GM23248 (cell line): ENCODE measurements at regions not wholly inside any gene's neighbourhood (a gene's known extent, or its start where the extent isn't known, plus 50 kb on each side); places are given as distances from the start of the nearest gene placed in this dataset.

Experiments
- DNase-seq: peaks from one replicate; pipeline ENCODE4 v3.0.0-alpha.2; 2015
- H2AFZ ChIP-seq: fragments of 200-600 bp; sonication (generic); 2 replicates; pipeline ENCODE4 v1.6.1; 2016; ENCODE audit warnings: antibody characterized with exemption
- H3F3A ChIP-seq: fragments of 200-600 bp; sonication (generic); 2 replicates; pipeline ENCODE4 v1.6.1; 2016; ENCODE audit warnings: mild to moderate bottlenecking, antibody characterized with exemption, mixed run types; ENCODE audit not compliant: insufficient read depth
- H3K27ac ChIP-seq: fragments of 200-600 bp; sonication (generic); 2 replicates; pipeline ENCODE4 v1.5.1; 2016; ENCODE audit warnings: mild to moderate bottlenecking
- H3K27me3 ChIP-seq: fragments of 200-600 bp; sonication (generic); replicated peaks from 2 replicates; pipeline ENCODE4 v1.6.1; 2016; ENCODE audit warnings: mild to moderate bottlenecking; ENCODE audit not compliant: insufficient read depth
- H3K36me3 ChIP-seq: fragments of 200-600 bp; sonication (generic); 2 replicates; pipeline ENCODE4 v1.6.1; 2016; ENCODE audit warnings: low read depth, mild to moderate bottlenecking
- H3K4me1 ChIP-seq: fragments of 200-600 bp; sonication (generic); 2 replicates; pipeline ENCODE4 v1.6.1; 2016; ENCODE audit warnings: mild to moderate bottlenecking; ENCODE audit not compliant: insufficient read depth
- H3K4me2 ChIP-seq: fragments of 200-600 bp; sonication (generic); one replicate; pipeline ENCODE4 v1.6.1; 2016; ENCODE audit warnings: mild to moderate bottlenecking; ENCODE audit not compliant: unreplicated experiment
- H3K4me3 ChIP-seq: fragments of 200-600 bp; sonication (generic); 2 replicates; pipeline ENCODE4 v1.5.1; 2016; ENCODE audit warnings: mild to moderate bottlenecking
- H3K79me2 ChIP-seq: fragments of 200-600 bp; sonication (generic); 2 replicates; pipeline ENCODE4 v1.6.1; 2016; ENCODE audit warnings: mild to moderate bottlenecking; ENCODE audit not compliant: insufficient read depth
- H3K9ac ChIP-seq: fragments of 200-600 bp; sonication (generic); 2 replicates; pipeline ENCODE4 v1.6.1; 2016; ENCODE audit warnings: mild to moderate bottlenecking
- H3K9me2 ChIP-seq: fragments of 200-600 bp; sonication (generic); 2 replicates; pipeline ENCODE4 v1.6.1; 2016; ENCODE audit warnings: mixed run types, mild to moderate bottlenecking, moderate library complexity; ENCODE audit not compliant: insufficient read depth
- H3K9me3 ChIP-seq: fragments of 200-600 bp; sonication (generic); one replicate; pipeline ENCODE4 v1.6.1; 2017; ENCODE audit warnings: low read depth
- H4K20me1 ChIP-seq: fragments of 200-600 bp; sonication (generic); 2 replicates; pipeline ENCODE4 v1.6.0; 2016; ENCODE audit not compliant: insufficient read depth
- EZH2 ChIP-seq: fragments of 200-600 bp; sonication (generic); IDR thresholded peaks from 2 replicates; pipeline ENCODE4 v1.6.1; 2018; ENCODE audit warnings: antibody characterized with exemption, mild to moderate bottlenecking; ENCODE audit not compliant: insufficient read depth, poor library complexity, severe bottlenecking
- EZH2phosphoT487 ChIP-seq: fragments of 200-600 bp; sonication (generic); IDR thresholded peaks from 2 replicates; pipeline ENCODE4 v1.6.1; 2018; ENCODE audit warnings: antibody characterized with exemption, moderate library complexity, mild to moderate bottlenecking, low read depth; ENCODE audit not compliant: insufficient read depth
- WGBS, 2 experiments: methylation state at CpG; one replicate each; pipeline ENCODE4 v1.1.6; 2015 to 2017; ENCODE audit warnings: low lambda C conversion rate in 2 of 2, low coverage in 1 of 2; ENCODE audit errors: missing lambda C conversion rate in 2 of 2; 5-methylcytosine and 5-hydroxymethylcytosine counted together
- in situ Hi-C: fragments of 300-500 bp; cut with MboI; formaldehyde crosslinking; loops from 2 replicates; pipeline ENCODE4 v1.15.0; 2020

GRCh38 chr10:64444163-64444562 lies 923.0 kb downstream of the REEP3 start:
- Histone ChIP-seq H3K9ac (no peak overlapping the region), H3K4me3 (no peak overlapping the region), H3K4me2 (no peak overlapping the region), H3K27ac (no peak overlapping the region), H4K20me1 (no peaks in the 10 kb centered on the region), H3K9me3 (no peaks in the 10 kb centered on the region), H3K36me3 (no peaks in the 10 kb centered on the region), H3F3A (no peaks in the 10 kb centered on the region), H3K4me1 (no peaks in the 10 kb centered on the region), H3K79me2 (no peaks in the 10 kb centered on the region), H2AFZ (no peak overlapping the region), H3K9me2 (no peaks in the 10 kb centered on the region), H3K27me3 (no peaks in the 10 kb centered on the region)
- in situ Hi-C loops, result no loop called here
- TF ChIP-seq EZH2phosphoT487, result no peak
- TF ChIP-seq EZH2, result no peak
- no peak for DNase-seq

- H4K20me1 ChIP-seq, result no peaks in the 10 kb centered on the region
- no peak overlapping the region for H3K4me3 ChIP-seq
- 29 to 31% methylated on average over 2 of the region's 2 CpGs for WGBS, 2 experiments
- no peak for DNase-seq
- TF ChIP-seq EZH2 (no peak), EZH2phosphoT487 (no peak)
- no peaks in the 10 kb centered on the region for H3K4me1 ChIP-seq
- H2AFZ ChIP-seq, result no peak overlapping the region
- H3K27me3 ChIP-seq, result no peaks in the 10 kb centered on the region
- H3F3A ChIP-seq, result no peaks in the 10 kb centered on the region
- no peaks in the 10 kb centered on the region for H3K9me2 ChIP-seq
- no peak overlapping the region for H3K4me2 ChIP-seq
- no peaks in the 10 kb centered on the region for H3K79me2 ChIP-seq
- H3K9ac ChIP-seq, result no peak overlapping the region
- in situ Hi-C loops, result no loop called here
- H3K9me3 ChIP-seq, result no peaks in the 10 kb centered on the region
- H3K27ac ChIP-seq, result no peak overlapping the region
- no peaks in the 10 kb centered on the region for H3K36me3 ChIP-seq
Observed at GRCh38 chr10:64444564-64444963, 923.4 kb downstream of the REEP3 start.

- Histone ChIP-seq H3K36me3 (no peaks in the 10 kb centered on the region), H3K4me2 (no peak overlapping the region), H3K27me3 (no peaks in the 10 kb centered on the region), H3K27ac (no peak overlapping the region), H3K79me2 (no peaks in the 10 kb centered on the region), H3F3A (no peaks in the 10 kb centered on the region), H2AFZ (no peak overlapping the region), H3K9me2 (no peaks in the 10 kb centered on the region), H3K4me3 (no peak overlapping the region), H3K9ac (no peak overlapping the region), H4K20me1 (no peaks in the 10 kb centered on the region), H3K4me1 (no peaks in the 10 kb centered on the region), H3K9me3 (no peaks in the 10 kb centered on the region)
- in situ Hi-C loops, result no loop called here
- DNase-seq, result no peak
- TF ChIP-seq EZH2phosphoT487 (no peak), EZH2 (no peak)
Observed at GRCh38 chr10:64449603-64450002, 928.4 kb downstream of the REEP3 start.

GRCh38 chr10:64450312-64450711 lies 929.1 kb downstream of the REEP3 start:
- no peaks in the 10 kb centered on the region for H3K79me2 ChIP-seq
- H3K4me3 ChIP-seq, result no peak overlapping the region
- no peak for DNase-seq

GRCh38 chr10:64454962-64455361 lies 933.8 kb downstream of the REEP3 start:
- H3K4me1 ChIP-seq, result no peaks in the 10 kb centered on the region
- H3K4me2 ChIP-seq, result no peak overlapping the region
- H3K36me3 ChIP-seq, result no peaks in the 10 kb centered on the region
- no peaks in the 10 kb centered on the region for H3K9me3 ChIP-seq
- no peak overlapping the region for H2AFZ ChIP-seq
- no peaks in the 10 kb centered on the region for H3K79me2 ChIP-seq
- H3F3A ChIP-seq, result no peaks in the 10 kb centered on the region
- H3K27ac ChIP-seq, result no peak overlapping the region
- H3K9ac ChIP-seq, result no peak overlapping the region
- H3K9me2 ChIP-seq, result no peaks in the 10 kb centered on the region
- H3K4me3 ChIP-seq, result no peak overlapping the region
- H4K20me1 ChIP-seq, result no peaks in the 10 kb centered on the region
- DNase-seq, result no peak
- TF ChIP-seq EZH2phosphoT487 (no peak), EZH2 (no peak)
- in situ Hi-C loops, result no loop called here
- WGBS, 2 experiments, result 26 to 30% methylated on average over 1 of the region's 1 CpG
- H3K27me3 ChIP-seq, result no peaks in the 10 kb centered on the region

More at GRCh38 chr10:64450312-64450711, 929.1 kb downstream of the REEP3 start:
- H3K9me2 ChIP-seq, result no peaks in the 10 kb centered on the region
- no peak overlapping the region for H3K4me2 ChIP-seq
- no peak overlapping the region for H3K27ac ChIP-seq
- no peaks in the 10 kb centered on the region for H3K36me3 ChIP-seq
- no peak overlapping the region for H2AFZ ChIP-seq
- TF ChIP-seq EZH2phosphoT487, result no peak
- TF ChIP-seq EZH2, result no peak
- no peaks in the 10 kb centered on the region for H4K20me1 ChIP-seq
- 8 to 10% methylated on average over 1 of the region's 1 CpG for WGBS, 2 experiments
- no peaks in the 10 kb centered on the region for H3F3A ChIP-seq
- in situ Hi-C loops, result no loop called here
- H3K27me3 ChIP-seq, result no peaks in the 10 kb centered on the region
- no peak overlapping the region for H3K9ac ChIP-seq
- no peaks in the 10 kb centered on the region for H3K9me3 ChIP-seq
- H3K4me1 ChIP-seq, result no peaks in the 10 kb centered on the region
